Thyroid gland (tissue), 4 donors: ENCODE measurements at regions not wholly inside any gene's neighbourhood (a gene's known extent, or its start where the extent isn't known, plus 50 kb on each side); places are given as distances from the start of the nearest gene placed in this dataset.

Experiments
- POLR2A ChIP-seq, 2 donors: fragments of 450-650 bp; IDR thresholded peaks; one replicate each; pipeline ENCODE4 v1.6.1; 2017; ENCODE audit warnings: antibody characterized with exemption in 2 of 2, mild to moderate bottlenecking in 2 of 2, moderate library complexity in 1 of 2
- TF ChIP-seq, protein P1 (sequence below), 6 experiments: fragments of 200-600 bp in 3 of 6; fragments of 450-650 bp in 3 of 6; sonication (generic) in 3 of 6; IDR thresholded peaks; one replicate each; pipeline ENCODE4 v1.5.1; 2016 to 2019; ENCODE audit warnings: antibody characterized with exemption in 6 of 6, mild to moderate bottlenecking in 2 of 6, inconsistent platforms in 1 of 6, moderate library complexity in 1 of 6

DNA sequence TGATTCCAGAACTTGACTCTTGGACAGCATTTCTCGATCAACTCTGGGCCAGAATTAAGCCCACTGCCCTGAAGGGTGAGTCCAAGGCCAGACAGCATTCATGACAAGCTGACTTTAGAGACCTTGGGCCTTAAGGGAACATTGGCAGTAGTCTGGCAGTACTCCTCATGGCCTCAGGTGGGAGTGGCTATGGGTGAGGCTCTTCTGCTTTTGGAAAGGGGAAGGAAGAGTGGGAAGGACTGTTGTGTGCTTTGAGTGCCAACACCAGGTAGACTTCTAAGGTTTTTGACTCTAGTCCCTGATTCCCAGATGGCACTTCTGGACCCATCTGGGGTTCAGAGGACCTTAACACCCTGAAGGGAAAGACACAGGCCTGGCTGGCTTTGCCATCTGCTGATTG, 530.4 kb downstream of the ACTL7B start:
- TF ChIP-seq POLR2A (IDR thresholded peaks at IDR 0.05): no peak
- TF ChIP-seq, protein P1, sequence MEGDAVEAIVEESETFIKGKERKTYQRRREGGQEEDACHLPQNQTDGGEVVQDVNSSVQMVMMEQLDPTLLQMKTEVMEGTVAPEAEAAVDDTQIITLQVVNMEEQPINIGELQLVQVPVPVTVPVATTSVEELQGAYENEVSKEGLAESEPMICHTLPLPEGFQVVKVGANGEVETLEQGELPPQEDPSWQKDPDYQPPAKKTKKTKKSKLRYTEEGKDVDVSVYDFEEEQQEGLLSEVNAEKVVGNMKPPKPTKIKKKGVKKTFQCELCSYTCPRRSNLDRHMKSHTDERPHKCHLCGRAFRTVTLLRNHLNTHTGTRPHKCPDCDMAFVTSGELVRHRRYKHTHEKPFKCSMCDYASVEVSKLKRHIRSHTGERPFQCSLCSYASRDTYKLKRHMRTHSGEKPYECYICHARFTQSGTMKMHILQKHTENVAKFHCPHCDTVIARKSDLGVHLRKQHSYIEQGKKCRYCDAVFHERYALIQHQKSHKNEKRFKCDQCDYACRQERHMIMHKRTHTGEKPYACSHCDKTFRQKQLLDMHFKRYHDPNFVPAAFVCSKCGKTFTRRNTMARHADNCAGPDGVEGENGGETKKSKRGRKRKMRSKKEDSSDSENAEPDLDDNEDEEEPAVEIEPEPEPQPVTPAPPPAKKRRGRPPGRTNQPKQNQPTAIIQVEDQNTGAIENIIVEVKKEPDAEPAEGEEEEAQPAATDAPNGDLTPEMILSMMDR (IDR thresholded peaks at IDR 0.05): no peak
